Duodenal mucosa (tissue), 2 donors: ENCODE measurements at regions not wholly inside any gene's neighbourhood (a gene's known extent, or its start where the extent isn't known, plus 50 kb on each side); places are given as distances from the start of the nearest gene placed in this dataset.
"Not testable (repeated sequence)": the region's sequence is repeated elsewhere in the genome, so short reads cannot be mapped to it uniquely, and the experiment has no call there.

Experiments used
- H3K27ac ChIP-seq: one replicate; pipeline ENCODE4 v1.7.0; 2013; ENCODE audit warnings: low read depth, low read length
- H3K27me3 ChIP-seq, 2 donors: one replicate each; pipeline ENCODE4 v1.7.0; 2013; ENCODE audit warnings: low read length in 2 of 2, control low read depth in 1 of 2; ENCODE audit not compliant: insufficient read depth in 2 of 2, control insufficient read depth in 1 of 2
- H3K36me3 ChIP-seq, 2 donors: one replicate each; pipeline ENCODE4 v1.7.0; 2013; ENCODE audit warnings: low read length in 2 of 2, control low read depth in 1 of 2; ENCODE audit not compliant: insufficient read depth in 2 of 2, control insufficient read depth in 1 of 2
- H3K4me1 ChIP-seq, 2 donors: one replicate each; pipeline ENCODE4 v1.7.0; 2013; ENCODE audit warnings: low read length in 2 of 2, control low read depth in 1 of 2; ENCODE audit not compliant: insufficient read depth in 2 of 2, control insufficient read depth in 1 of 2
- H3K4me3 ChIP-seq, 2 donors: one replicate each; pipeline ENCODE4 v1.7.0; 2013; ENCODE audit warnings: low read length in 2 of 2, low read depth in 1 of 2
- H3K9ac ChIP-seq, 2 donors: one replicate each; pipeline ENCODE4 v1.7.0; 2013; ENCODE audit warnings: low read length in 2 of 2, low read depth in 1 of 2
- H3K9me3 ChIP-seq, 2 donors: one replicate each; pipeline ENCODE4 v1.7.0; 2013; ENCODE audit warnings: low read length in 2 of 2, control low read depth in 1 of 2; ENCODE audit not compliant: control insufficient read depth in 1 of 2

GRCh38 chr13:74251778-74252519 is 117.7 kb upstream of the KLF12 start:
- Histone ChIP-seq H3K9me3 (no peaks in the 10 kb centered on the region), H3K4me3 (no peak overlapping the region), H3K27me3 (no peaks in the 10 kb centered on the region), H3K4me1 (no peaks in the 10 kb centered on the region), H3K36me3 (no peaks in the 10 kb centered on the region), H3K27ac (no peak overlapping the region), H3K9ac (no peak overlapping the region)

DNA sequence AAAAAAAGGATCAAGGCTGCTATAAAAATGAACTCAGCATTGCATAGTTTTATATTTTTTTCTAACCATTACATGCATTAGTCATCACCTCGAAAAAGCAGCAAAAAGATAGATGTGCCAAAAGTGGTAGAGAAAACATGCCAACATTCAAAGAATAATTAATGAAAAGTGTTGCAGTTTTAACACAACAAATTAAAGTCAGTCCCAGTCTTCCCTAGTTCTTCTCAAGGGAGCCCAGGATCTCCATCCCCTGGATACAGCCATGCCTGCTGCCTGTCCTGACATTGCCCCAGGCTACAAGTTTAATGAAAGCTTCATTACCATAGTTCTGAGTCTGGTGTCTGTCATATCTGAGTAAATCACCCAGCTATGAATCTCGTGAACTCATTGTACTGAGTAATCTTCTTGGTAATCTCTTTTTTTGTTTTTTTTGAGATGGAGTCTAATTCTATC is 116.6 kb upstream of the KLF12 start:
- no peak overlapping the region for H3K4me3 ChIP-seq
- no peaks in the 10 kb centered on the region for H3K27me3 ChIP-seq
- no peak overlapping the region for H3K9ac ChIP-seq
- H3K9me3 ChIP-seq: no peaks in the 10 kb centered on the region
- no peak overlapping the region for H3K27ac ChIP-seq
- no peaks in the 10 kb centered on the region for H3K36me3 ChIP-seq
- no peaks in the 10 kb centered on the region for H3K4me1 ChIP-seq

DNA sequence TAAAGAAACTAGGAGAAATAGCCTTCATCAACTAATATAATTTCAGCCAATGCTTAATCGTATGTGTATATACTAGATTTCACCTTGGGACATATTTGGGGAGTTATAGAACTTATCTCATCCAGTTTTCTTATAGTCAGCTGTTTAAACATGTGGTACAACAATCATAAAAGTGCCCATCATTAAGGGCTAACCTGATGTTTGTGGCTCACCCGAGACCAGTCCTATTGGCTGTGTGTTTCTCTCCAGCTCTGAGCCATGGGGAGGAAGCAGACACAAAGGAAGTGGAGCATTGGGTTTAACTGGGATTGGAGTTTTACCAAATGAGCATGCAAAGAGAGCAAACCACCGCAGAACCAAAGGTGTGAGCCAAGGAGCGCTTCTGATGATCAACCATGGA is 114.3 kb upstream of the KLF12 start:
- Histone ChIP-seq H3K4me3 (no peak overlapping the region), H3K27me3 (no peaks in the 10 kb centered on the region), H3K36me3 (no peaks in the 10 kb centered on the region), H3K4me1 (no peaks in the 10 kb centered on the region), H3K27ac (no peak overlapping the region), H3K9ac (no peak overlapping the region), H3K9me3 (no peaks in the 10 kb centered on the region)

DNA sequence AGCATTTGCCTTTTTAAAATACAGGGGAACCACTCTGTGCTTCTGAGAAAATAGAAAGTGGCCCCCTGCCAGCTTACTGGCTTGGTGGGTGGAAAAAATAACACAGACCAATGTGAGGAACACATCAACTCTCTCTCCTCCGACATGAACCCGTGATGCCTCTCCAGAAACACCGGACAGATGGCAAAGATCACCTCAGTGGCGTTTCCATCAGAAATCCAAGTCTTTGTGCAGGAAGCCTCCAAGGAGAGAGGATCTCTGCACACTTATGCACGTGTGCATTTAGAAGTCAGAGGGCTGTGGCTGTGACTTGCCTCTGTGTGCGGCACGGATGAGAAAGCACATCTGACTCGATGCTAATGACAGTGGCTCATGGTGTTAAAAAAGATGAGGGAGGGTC is 112.3 kb upstream of the KLF12 start:
- no peak overlapping the region for H3K27ac ChIP-seq
- H3K4me1 ChIP-seq: no peaks in the 10 kb centered on the region
- H3K36me3 ChIP-seq: no peaks in the 10 kb centered on the region
- no peak overlapping the region for H3K4me3 ChIP-seq
- H3K9ac ChIP-seq: no peak overlapping the region
- no peaks in the 10 kb centered on the region for H3K27me3 ChIP-seq
- H3K9me3 ChIP-seq: no peaks in the 10 kb centered on the region

DNA sequence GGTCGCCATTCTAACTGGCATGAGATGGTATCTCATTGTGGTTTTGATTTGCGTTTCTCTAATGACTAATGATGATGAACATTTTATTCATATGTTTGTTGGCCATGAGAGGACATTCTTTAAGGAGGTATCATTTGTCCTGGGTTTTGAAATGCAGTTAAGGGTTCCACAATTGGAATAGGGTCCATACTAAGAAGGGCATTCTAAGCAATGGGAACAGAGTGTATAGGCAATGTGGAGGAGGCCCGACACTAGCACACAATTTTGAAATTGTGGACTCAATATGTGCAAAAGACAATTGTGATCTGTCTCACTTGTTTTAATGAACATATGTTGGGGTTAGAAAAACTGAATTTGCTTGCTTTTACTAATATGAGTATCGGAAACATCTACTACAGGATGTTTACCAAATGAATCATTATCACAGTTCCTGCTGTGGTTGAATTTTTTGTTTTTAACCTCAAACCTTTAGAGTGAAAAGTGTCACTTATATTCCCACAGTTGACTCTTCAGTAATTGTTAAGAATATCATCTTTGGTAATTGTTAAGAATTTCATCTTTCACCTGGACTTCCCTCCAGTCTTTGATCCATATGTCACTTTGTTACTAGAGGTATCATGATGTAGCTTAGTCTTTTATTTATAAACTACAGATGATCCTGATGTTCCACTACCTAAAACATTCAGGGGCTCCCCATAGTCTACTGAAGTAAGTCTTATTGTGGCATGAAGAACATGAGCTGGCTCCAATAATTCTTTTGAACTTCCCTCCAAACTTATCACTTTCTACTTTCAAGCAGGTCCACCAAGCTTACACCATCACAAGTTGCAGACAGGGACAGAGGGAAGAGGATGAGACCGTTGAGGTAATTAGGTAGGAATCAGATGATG is 109.7 kb upstream of the KLF12 start:
- Histone ChIP-seq H3K9ac (no peak overlapping the region), H3K9me3 (no peaks in the 10 kb centered on the region), H3K27ac (no peak overlapping the region), H3K27me3 (no peaks in the 10 kb centered on the region), H3K36me3 (no peaks in the 10 kb centered on the region), H3K4me3 (no peak overlapping the region), H3K4me1 (no peaks in the 10 kb centered on the region)

- H3K27ac ChIP-seq, H3K9me3 ChIP-seq, H3K36me3 ChIP-seq, H3K27me3 ChIP-seq, H3K4me3 ChIP-seq, H3K9ac ChIP-seq, H3K4me1 ChIP-seq: not testable (repeated sequence)
These were observed 107.1 kb upstream of the KLF12 start for GRCh38 chr13:74241343-74241742.

GRCh38 chr13:74230984-74231501 is 96.8 kb upstream of the KLF12 start:
- Histone ChIP-seq H3K36me3 (no peaks in the 10 kb centered on the region), H3K9ac (no peak overlapping the region), H3K27me3 (no peaks in the 10 kb centered on the region), H3K4me1 (peaks cover 12 to 14% of the 10 kb centered on the region in 2 donors), H3K27ac (no peak overlapping the region), H3K4me3 (no peak overlapping the region), H3K9me3 (peaks cover 0 to 12% of the 10 kb centered on the region in 2 donors)

DNA sequence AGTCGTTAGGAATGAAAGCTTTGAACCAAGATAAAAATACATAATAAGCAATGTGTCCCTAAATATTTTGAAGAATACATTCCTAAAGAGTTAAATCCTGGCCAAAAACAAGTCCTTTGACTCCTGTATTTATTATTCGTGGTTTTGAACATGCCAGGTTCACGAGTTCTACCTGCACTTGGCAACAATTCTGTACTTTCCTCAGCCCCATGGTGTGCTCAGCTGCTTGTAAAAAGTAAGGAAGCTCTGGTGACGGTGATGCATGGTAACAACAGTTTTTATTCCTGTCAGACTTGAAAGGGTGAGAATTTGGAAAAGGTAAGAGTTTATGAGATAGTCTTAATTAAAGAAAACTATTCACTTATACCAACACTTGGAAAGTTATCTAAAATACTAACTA is 95.0 kb upstream of the KLF12 start:
- Histone ChIP-seq H3K9me3 (peaks cover 0 to 12% of the 10 kb centered on the region in 2 donors), H3K27me3 (no peaks in the 10 kb centered on the region), H3K36me3 (no peaks in the 10 kb centered on the region), H3K27ac (no peak overlapping the region), H3K4me1 (peaks cover 15 to 20% of the 10 kb centered on the region in 2 donors), H3K9ac (no peak overlapping the region), H3K4me3 (no peak overlapping the region)

- Histone ChIP-seq H3K9ac (no peak overlapping the region), H3K27me3 (no peaks in the 10 kb centered on the region), H3K4me1 (peaks cover 15 to 20% of the 10 kb centered on the region in 2 donors), H3K9me3 (peaks cover 0 to 12% of the 10 kb centered on the region in 2 donors), H3K27ac (no peak overlapping the region), H3K36me3 (no peaks in the 10 kb centered on the region), H3K4me3 (no peak overlapping the region)
These were observed 93.4 kb upstream of the KLF12 start for GRCh38 chr13:74227476-74228158.
